CD14-positive monocyte (primary cell): ENCODE measurements at regions not wholly inside any gene's neighbourhood (a gene's known extent, or its start where the extent isn't known, plus 50 kb on each side); places are given as distances from the start of the nearest gene placed in this dataset.

Experiments
- DNase-seq, 3 donors: peaks; one replicate each; pipeline ENCODE4 v3.0.0-alpha.2; 2011 to 2022
- H2AFZ ChIP-seq: 2 replicates; pipeline ENCODE4 v1.6.0; 2012; ENCODE audit warnings: mild to moderate bottlenecking, low read depth, low read length, inconsistent platforms; ENCODE audit not compliant: insufficient read depth, poor library complexity, severe bottlenecking
- H3K27ac ChIP-seq, 2 donors: 1 replicate in 1 of 2; 2 replicates in 1 of 2; pipeline ENCODE4 v1.5.1; 2012 to 2013; ENCODE audit warnings: low read length in 2 of 2, control low read depth in 1 of 2, inconsistent platforms in 1 of 2, low read depth in 1 of 2, mild to moderate bottlenecking in 1 of 2
- H3K27me3 ChIP-seq, 2 donors: one replicate each; pipeline versions ENCODE4 v1.6.0 to v1.6.1; 2011 to 2013; ENCODE audit warnings: low read length in 2 of 2; ENCODE audit not compliant: control insufficient read depth in 2 of 2, insufficient read depth in 2 of 2
- H3K36me3 ChIP-seq, 2 donors: replicated peaks in 1 of 2; 1 replicate in 1 of 2; 2 replicates in 1 of 2; pipeline versions ENCODE4 v1.5.1 to v1.6.1; 2012 to 2013; ENCODE audit warnings: low read length in 2 of 2, control low read depth in 1 of 2, inconsistent platforms in 1 of 2, mild to moderate bottlenecking in 1 of 2; ENCODE audit not compliant: insufficient read depth in 2 of 2, control insufficient read depth in 1 of 2
- H3K4me1 ChIP-seq, 2 donors: 1 replicate in 1 of 2; 2 replicates in 1 of 2; pipeline versions ENCODE4 v1.5.1 to v1.6.1; 2012 to 2013; ENCODE audit warnings: low read length in 2 of 2, control low read depth in 1 of 2, inconsistent platforms in 1 of 2, mild to moderate bottlenecking in 1 of 2, moderate library complexity in 1 of 2; ENCODE audit not compliant: insufficient read depth in 2 of 2, control insufficient read depth in 1 of 2
- H3K4me2 ChIP-seq: replicated peaks from 2 replicates; pipeline ENCODE3; 2012; ENCODE audit warnings: low read length, moderate library complexity, mild to moderate bottlenecking; ENCODE audit not compliant: poor library complexity, severe bottlenecking; ENCODE audit errors: extremely low read depth
- H3K4me3 ChIP-seq, 3 experiments: fragments of 200-600 bp in 1 of 3; sonication (generic) in 1 of 3; replicated peaks in 1 of 3; 1 replicate in 2 of 3; 2 replicates in 1 of 3; pipeline ENCODE4 v1.5.1; 2011 to 2013; ENCODE audit warnings: low read length in 3 of 3, mild to moderate bottlenecking in 3 of 3, control low read depth in 2 of 3, low read depth in 2 of 3, inconsistent platforms in 1 of 3, moderate library complexity in 1 of 3
- H3K79me2 ChIP-seq: 2 replicates; pipeline ENCODE4 v1.6.0; 2012; ENCODE audit warnings: mild to moderate bottlenecking, control low read depth, inconsistent platforms, low read length, moderate library complexity; ENCODE audit not compliant: insufficient read depth
- H3K9ac ChIP-seq: 2 replicates; pipeline ENCODE4 v1.6.0; 2017; ENCODE audit warnings: low read length, mild to moderate bottlenecking; ENCODE audit not compliant: insufficient read depth, poor library complexity, severe bottlenecking
- H3K9me3 ChIP-seq, 2 donors: replicated peaks in 1 of 2; 1 replicate in 1 of 2; 2 replicates in 1 of 2; pipeline versions ENCODE4 v1.5.1 to v1.6.1; 2012 to 2013; ENCODE audit warnings: low read length in 2 of 2, control low read depth in 1 of 2; ENCODE audit not compliant: control insufficient read depth in 1 of 2, insufficient read depth in 1 of 2
- H4K20me1 ChIP-seq: 2 replicates; pipeline ENCODE4 v1.6.0; 2012; ENCODE audit warnings: mild to moderate bottlenecking, low read length, control low read depth, moderate library complexity; ENCODE audit not compliant: insufficient read depth
- H3K27ac Mint-ChIP-seq, 7 donors: one replicate each; pipeline ENCODE4 v1.8.0; 2020; ENCODE audit warnings: mild to moderate bottlenecking in 7 of 7, mixed read lengths in 7 of 7, moderate library complexity in 6 of 7, inconsistent platforms in 2 of 7
- H3K27me3 Mint-ChIP-seq, 3 donors: one replicate each; pipeline ENCODE4 v1.8.0; 2021 to 2022; ENCODE audit warnings: low read depth in 3 of 3, mild to moderate bottlenecking in 3 of 3, mixed read lengths in 3 of 3, moderate library complexity in 3 of 3, inconsistent platforms in 1 of 3
- H3K36me3 Mint-ChIP-seq, 2 donors: one replicate each; pipeline ENCODE4 v1.8.0; 2020; ENCODE audit warnings: mixed read lengths in 2 of 2, inconsistent platforms in 1 of 2, mild to moderate bottlenecking in 1 of 2
- H3K4me1 Mint-ChIP-seq: one replicate; pipeline ENCODE4 v1.8.0; 2020; ENCODE audit warnings: mild to moderate bottlenecking, mixed read lengths
- H3K4me3 Mint-ChIP-seq, 2 donors: one replicate each; pipeline ENCODE4 v1.8.0; 2020; ENCODE audit warnings: mild to moderate bottlenecking in 2 of 2, mixed read lengths in 2 of 2, moderate library complexity in 1 of 2
- H3K9me3 Mint-ChIP-seq, 7 donors: one replicate each; pipeline ENCODE4 v1.8.0; 2020 to 2022; ENCODE audit warnings: mixed read lengths in 7 of 7, mild to moderate bottlenecking in 6 of 7, moderate library complexity in 6 of 7, inconsistent platforms in 2 of 7
- WGBS: methylation state at CpG from one replicate; pipeline ENCODE4 v1.1.5; 2013; ENCODE audit warnings: missing lambda C conversion rate; ENCODE audit not compliant: insufficient coverage; 5-methylcytosine and 5-hydroxymethylcytosine counted together
- intact Hi-C, 2 donors: fragments of 100-400 bp; cut with micrococcal nuclease; formaldehyde crosslinking; loops; one replicate each; pipeline versions ENCODE4 v1.15.0 to v1.15.1; 2023
- TF ChIP-seq, protein P1 (sequence below): fragments of 200-600 bp; IDR thresholded peaks from one replicate; pipeline ENCODE4 v1.8.0; 2022; ENCODE audit warnings: antibody characterized with exemption, mild to moderate bottlenecking

DNA sequence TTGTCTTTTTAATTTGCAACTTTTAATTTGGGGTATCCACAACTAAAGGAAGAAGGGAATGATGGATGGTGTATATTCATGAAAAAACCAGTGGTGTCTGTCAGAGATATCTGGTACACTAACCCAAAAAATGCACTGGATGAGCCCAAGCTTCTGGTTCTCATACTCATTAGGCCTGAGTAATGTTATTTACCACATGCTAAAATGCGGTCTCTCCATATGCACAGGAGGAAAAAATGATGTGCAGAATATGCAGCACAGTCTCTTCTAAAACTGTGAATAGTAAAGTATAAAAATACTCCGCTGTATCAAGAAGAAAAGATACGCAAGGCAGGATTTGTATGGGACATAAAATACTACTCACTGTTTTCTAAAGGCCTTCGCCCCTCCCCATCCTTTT lies 275.6 kb upstream of the NAV3 start:
- Histone ChIP-seq H4K20me1 (no peaks in the 10 kb centered on the region), H3K36me3 (no peaks in the 10 kb centered on the region), H3K4me1 (no peaks in the 10 kb centered on the region), H3K27me3 (no peaks in the 10 kb centered on the region), H3K27ac (no peak overlapping the region), H3K9me3 (peaks cover 9 to 13% of the 10 kb centered on the region in 2 donors), H3K9ac (no peak overlapping the region), H3K79me2 (no peaks in the 10 kb centered on the region), H2AFZ (no peak overlapping the region), H3K4me3 (no peak overlapping the region), H3K4me2 (no peak overlapping the region)
- WGBS: no CpG with 5 or more reads among the region's 4 CpGs
- Mint-ChIP-seq H3K27me3 (no peaks in the 10 kb centered on the region), H3K4me3 (no peak overlapping the region), H3K36me3 (no peaks in the 10 kb centered on the region), H3K4me1 (no peaks in the 10 kb centered on the region), H3K9me3 (peaks cover 3 to 10% (median 8%) of the 10 kb centered on the region in 7 donors), H3K27ac (no peak overlapping the region)
- TF ChIP-seq, protein P1, sequence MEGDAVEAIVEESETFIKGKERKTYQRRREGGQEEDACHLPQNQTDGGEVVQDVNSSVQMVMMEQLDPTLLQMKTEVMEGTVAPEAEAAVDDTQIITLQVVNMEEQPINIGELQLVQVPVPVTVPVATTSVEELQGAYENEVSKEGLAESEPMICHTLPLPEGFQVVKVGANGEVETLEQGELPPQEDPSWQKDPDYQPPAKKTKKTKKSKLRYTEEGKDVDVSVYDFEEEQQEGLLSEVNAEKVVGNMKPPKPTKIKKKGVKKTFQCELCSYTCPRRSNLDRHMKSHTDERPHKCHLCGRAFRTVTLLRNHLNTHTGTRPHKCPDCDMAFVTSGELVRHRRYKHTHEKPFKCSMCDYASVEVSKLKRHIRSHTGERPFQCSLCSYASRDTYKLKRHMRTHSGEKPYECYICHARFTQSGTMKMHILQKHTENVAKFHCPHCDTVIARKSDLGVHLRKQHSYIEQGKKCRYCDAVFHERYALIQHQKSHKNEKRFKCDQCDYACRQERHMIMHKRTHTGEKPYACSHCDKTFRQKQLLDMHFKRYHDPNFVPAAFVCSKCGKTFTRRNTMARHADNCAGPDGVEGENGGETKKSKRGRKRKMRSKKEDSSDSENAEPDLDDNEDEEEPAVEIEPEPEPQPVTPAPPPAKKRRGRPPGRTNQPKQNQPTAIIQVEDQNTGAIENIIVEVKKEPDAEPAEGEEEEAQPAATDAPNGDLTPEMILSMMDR: no peak
- DNase-seq: no peak
- intact Hi-C loops: no loop called here

DNA sequence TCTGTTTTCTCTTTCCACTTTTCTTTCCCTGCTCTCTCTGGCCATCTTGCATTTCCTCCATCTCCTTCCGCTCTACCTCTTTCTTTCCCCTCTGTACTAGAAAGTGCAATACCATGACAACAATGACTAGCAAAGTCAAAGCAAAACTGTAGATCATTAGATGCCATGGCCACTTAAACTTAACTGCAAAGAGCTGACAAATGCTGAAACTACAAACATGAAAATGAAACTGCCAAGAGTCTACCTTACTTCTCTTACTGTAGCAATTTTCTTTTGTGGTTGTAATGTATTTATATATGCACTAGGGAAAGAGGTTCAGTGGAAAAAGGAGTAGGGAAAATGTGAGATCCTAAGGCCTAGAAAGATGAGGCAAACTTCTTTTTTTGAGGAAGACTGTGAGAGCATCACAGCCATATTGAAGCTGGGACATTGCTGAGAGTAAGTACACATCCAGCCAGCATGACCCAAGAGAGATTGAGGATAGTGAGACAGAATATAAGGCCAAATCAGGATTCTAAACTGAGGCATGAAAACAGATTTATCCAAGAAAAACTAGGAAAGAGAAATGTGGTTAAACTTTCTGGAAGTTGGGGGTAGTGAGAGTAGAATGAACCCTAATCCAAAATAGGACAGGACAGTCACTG lies 276.6 kb upstream of the NAV3 start:
- Histone ChIP-seq H3K4me2 (no peak overlapping the region), H3K27ac (no peak overlapping the region), H3K9ac (no peak overlapping the region), H3K79me2 (no peaks in the 10 kb centered on the region), H2AFZ (no peak overlapping the region), H4K20me1 (no peaks in the 10 kb centered on the region), H3K36me3 (no peaks in the 10 kb centered on the region), H3K4me3 (no peak overlapping the region), H3K4me1 (no peaks in the 10 kb centered on the region), H3K9me3 (peaks cover 0 to 3% of the 10 kb centered on the region in 2 donors), H3K27me3 (no peaks in the 10 kb centered on the region)
- Mint-ChIP-seq H3K4me3 (no peak overlapping the region), H3K27ac (no peak overlapping the region), H3K9me3 (peaks cover 0 to 5% (median 3%) of the 10 kb centered on the region in 7 donors), H3K27me3 (no peaks in the 10 kb centered on the region), H3K36me3 (no peaks in the 10 kb centered on the region), H3K4me1 (no peaks in the 10 kb centered on the region)
- 100% methylated on average over 1 of the region's 1 CpG for WGBS
- no peak for DNase-seq
- TF ChIP-seq, protein P1: no peak
- intact Hi-C loops: no loop called here
